H1 (cell line): ENCODE measurements at regions not wholly inside any gene's neighbourhood (a gene's known extent, or its start where the extent isn't known, plus 50 kb on each side); places are given as distances from the start of the nearest gene placed in this dataset.

Source experiments
- ASH2L ChIP-seq: fragments of 200-600, 300-600 bp; sonication (generic); IDR thresholded peaks from one replicate; pipeline ENCODE4 v1.7.1; 2017; ENCODE audit warnings: low read length
- CTCF ChIP-seq, 3 experiments: IDR thresholded peaks; 1 replicate in 2 of 3; 2 replicates in 1 of 3; pipeline versions ENCODE4 v1.5.1 to v1.6.1; 2011; ENCODE audit warnings: low read length in 3 of 3, mild to moderate bottlenecking in 3 of 3, inconsistent platforms in 2 of 3, low read depth in 1 of 3, moderate library complexity in 1 of 3; ENCODE audit not compliant: insufficient read depth in 1 of 3; ENCODE audit errors: control extremely low read depth in 1 of 3
- EZH2 ChIP-seq: fragments of 200-600 bp; sonication (generic); IDR thresholded peaks from 2 replicates; pipeline ENCODE4 v1.7.1; 2012; ENCODE audit warnings: low read depth, mild to moderate bottlenecking, moderate library complexity, low read length, inconsistent platforms; ENCODE audit not compliant: severe bottlenecking
- KDM5A ChIP-seq: fragments of 200-600 bp; IDR thresholded peaks from 2 replicates; pipeline ENCODE4 v1.7.1; 2012; ENCODE audit warnings: mild to moderate bottlenecking, low read length, inconsistent platforms, mixed read lengths
- POLR2A ChIP-seq, 2 experiments: IDR thresholded peaks; 1 replicate in 1 of 2; 2 replicates in 1 of 2; pipeline ENCODE4 v1.6.1; 2011; ENCODE audit warnings: low read depth in 2 of 2, low read length in 2 of 2, mild to moderate bottlenecking in 2 of 2; ENCODE audit errors: control extremely low read depth in 1 of 2
- SAP30 ChIP-seq: fragments of 300-600 bp; sonication (generic); IDR thresholded peaks from 2 replicates; pipeline ENCODE4 v1.7.1; 2012; ENCODE audit warnings: low read length, moderate library complexity, mild to moderate bottlenecking, inconsistent platforms; ENCODE audit not compliant: insufficient read depth, insufficient replicate concordance
- TEAD4 ChIP-seq: IDR thresholded peaks from 2 replicates; pipeline ENCODE4 v1.6.1; 2012; ENCODE audit warnings: low read depth, low read length, inconsistent platforms, mixed read lengths

- no peak for TF ChIP-seq CTCF (IDR thresholded peaks at IDR 0.05; ENCODE audit: control extremely low read depth in 1 of 3, insufficient read depth in 1 of 3, low read depth in 1 of 3, low read length in 3 of 3)
- no peak for TF ChIP-seq EZH2
- TF ChIP-seq SAP30, result no peak
- TF ChIP-seq ASH2L, result no peak
- TF ChIP-seq KDM5A, result no peak
- TF ChIP-seq TEAD4, result no peak
- no peak for TF ChIP-seq POLR2A (IDR thresholded peaks at IDR 0.05; ENCODE audit: control extremely low read depth in 1 of 2, low read depth in 2 of 2, low read length in 2 of 2)
Observed at GRCh38 chr3:16700651-16701050, 95.4 kb upstream of the DAZL start.
